ENCODE measurements at regions not wholly inside any gene's neighbourhood (a gene's known extent, or its start where the extent isn't known, plus 50 kb on each side); places are given as distances from the start of the nearest gene placed in this dataset.

DNA sequence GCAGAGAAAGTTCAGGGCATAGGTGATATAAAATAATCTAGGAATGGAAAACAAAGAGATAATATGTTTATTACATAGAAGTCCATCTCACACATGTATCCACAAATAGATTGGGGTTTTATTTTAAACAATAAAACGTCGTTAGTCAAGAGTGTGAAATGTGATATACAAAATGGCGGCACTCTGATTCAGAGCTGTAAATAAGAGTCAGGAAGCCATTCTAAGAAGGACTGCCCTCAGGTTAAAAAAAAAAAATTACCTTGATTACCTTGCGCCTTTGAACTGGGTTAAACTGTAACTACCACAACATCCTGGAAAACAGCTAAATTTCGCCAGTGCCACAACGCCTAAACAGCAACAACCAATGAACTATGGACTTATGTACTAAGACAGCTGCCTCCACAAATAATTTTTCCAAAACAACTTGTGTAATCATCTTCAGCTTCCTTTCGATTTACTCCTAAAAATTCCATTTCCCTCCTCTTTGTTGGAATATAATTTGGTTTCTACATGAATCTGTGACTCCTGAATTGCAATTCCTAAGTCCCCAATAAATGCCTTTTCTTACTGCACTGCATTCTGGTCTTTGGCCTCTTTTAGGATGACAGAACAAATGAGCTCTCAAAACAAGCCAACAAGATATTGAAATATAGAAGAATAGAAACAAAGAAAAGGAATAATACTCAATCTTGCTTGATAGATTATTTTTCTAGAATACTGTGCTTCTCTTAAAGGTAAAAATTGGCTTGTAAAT is 1019.5 kb upstream of the MAP3K7 start:
- Mint-ChIP-seq H3K4me1 (ENCODE audit: low read depth in 2 of 2) (no peaks in the 10 kb centered on the region), H3K27ac (no peak overlapping the region), H3K9me3 (peaks cover 7% of the 10 kb centered on the region), H3K4me3 (no peak overlapping the region), H3K36me3 (peaks cover 4% of the 10 kb centered on the region), H3K27me3 (no peaks in the 10 kb centered on the region)
- ATAC-seq = no peak
- DNase-seq (ENCODE audit: low spot score) = no peak

DNA sequence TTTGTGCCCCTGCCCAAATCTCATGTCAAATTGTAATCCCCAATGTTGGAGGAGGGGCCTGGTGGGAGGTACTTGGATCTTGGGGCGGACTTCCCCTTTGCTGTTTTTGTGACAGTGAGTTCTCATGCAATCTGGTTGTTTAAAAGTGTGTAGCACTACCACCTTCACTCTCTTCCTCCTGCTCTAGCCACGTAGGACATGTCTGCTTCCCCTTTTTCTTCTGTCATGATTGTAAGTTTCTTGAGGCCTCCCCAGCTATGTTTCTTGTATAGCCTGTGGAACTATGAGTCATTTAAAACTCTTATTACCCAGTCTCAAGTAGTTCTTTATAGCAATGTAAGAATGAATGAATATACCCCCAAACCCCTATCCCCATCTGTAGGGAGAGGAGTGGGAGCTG is 1013.7 kb upstream of the MAP3K7 start:
- Mint-ChIP-seq H3K4me3 (no peak overlapping the region), H3K9me3 (peaks cover 7% of the 10 kb centered on the region), H3K4me1 (ENCODE audit: low read depth in 2 of 2) (no peaks in the 10 kb centered on the region), H3K27ac (no peak overlapping the region), H3K36me3 (peaks cover 4% of the 10 kb centered on the region), H3K27me3 (no peaks in the 10 kb centered on the region)
- no peak for DNase-seq (ENCODE audit: low spot score)
- no peak for ATAC-seq

DNA sequence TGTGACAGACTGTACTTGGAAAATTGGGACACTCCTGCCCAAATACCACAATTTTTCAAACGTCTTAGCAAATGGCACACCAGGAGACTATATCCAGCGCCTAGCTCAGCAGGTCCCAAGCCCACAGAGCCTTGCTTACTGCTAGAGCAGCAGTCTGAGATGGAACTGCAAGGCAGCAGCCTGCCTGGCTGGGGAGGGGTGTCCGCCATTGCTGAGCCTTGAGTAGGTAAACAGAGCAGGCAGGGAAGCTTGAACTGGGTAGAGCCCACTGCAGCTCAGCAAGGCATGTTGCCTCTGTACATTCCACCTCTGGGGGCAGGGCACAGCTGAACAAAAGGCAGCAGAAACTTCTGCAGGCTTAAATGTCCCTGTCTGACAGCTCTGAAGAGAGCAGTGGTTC is 1003.3 kb upstream of the MAP3K7 start:
- Mint-ChIP-seq H3K27me3 (no peaks in the 10 kb centered on the region), H3K36me3 (peaks cover 10% of the 10 kb centered on the region), H3K4me1 (ENCODE audit: low read depth in 2 of 2) (no peaks in the 10 kb centered on the region), H3K4me3 (no peak overlapping the region), H3K27ac (no peak overlapping the region), H3K9me3 (peaks cover 16% of the 10 kb centered on the region)
- DNase-seq (ENCODE audit: low spot score) = no peak
- no peak for ATAC-seq

DNA sequence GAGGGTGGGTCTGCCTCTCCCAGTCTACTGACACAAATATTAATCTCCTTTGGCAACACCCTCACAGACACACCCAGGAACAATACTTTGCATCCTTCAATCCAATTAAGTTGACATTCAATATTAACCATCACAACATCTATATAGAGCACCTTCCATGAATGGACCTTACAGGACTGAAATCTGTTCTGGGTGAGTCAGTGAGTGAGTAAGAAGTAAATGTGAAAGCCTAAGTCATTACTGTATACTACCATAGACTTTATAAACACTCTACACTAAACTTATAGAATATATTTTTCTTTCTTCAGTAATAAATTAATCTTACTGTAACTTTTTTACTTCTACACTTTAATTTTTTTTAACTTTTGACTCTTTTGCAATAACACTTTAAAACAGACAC is 993.8 kb upstream of the MAP3K7 start:
- Mint-ChIP-seq H3K4me1 (ENCODE audit: low read depth in 2 of 2) (no peaks in the 10 kb centered on the region), H3K27ac (no peak overlapping the region), H3K27me3 (no peaks in the 10 kb centered on the region), H3K4me3 (no peak overlapping the region), H3K9me3 (peaks cover 9% of the 10 kb centered on the region), H3K36me3 (no peaks in the 10 kb centered on the region)
- no peak for DNase-seq (ENCODE audit: low spot score)
- no peak for ATAC-seq

DNA sequence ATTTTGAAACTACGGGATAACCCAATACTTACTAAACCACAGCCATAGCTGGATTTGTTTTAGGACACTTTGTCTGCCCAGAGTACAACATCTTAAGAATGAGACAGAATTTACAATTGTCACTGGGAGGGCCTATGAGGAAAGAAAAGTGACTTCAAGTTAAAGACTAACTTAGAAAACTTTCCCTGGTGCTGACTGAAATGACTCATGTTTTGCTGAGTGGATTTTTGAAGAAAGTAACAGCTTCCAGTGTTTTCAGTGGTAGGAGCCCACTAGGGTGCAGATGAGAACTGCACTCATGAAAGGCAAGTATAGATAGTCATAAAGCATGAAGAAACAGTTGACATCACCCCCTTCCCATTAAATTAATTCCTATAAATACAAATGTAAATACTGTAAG is 988.2 kb upstream of the MAP3K7 start:
- H3K27ac Mint-ChIP-seq = no peak overlapping the region
- no peak for ATAC-seq
- no peak for DNase-seq (ENCODE audit: low spot score)
- no peaks in the 10 kb centered on the region for H3K9me3 Mint-ChIP-seq
- no peak overlapping the region for H3K4me3 Mint-ChIP-seq
- no peaks in the 10 kb centered on the region for H3K27me3 Mint-ChIP-seq
- no peaks in the 10 kb centered on the region for H3K4me1 Mint-ChIP-seq (ENCODE audit: low read depth in 2 of 2)
- no peaks in the 10 kb centered on the region for H3K36me3 Mint-ChIP-seq

DNA sequence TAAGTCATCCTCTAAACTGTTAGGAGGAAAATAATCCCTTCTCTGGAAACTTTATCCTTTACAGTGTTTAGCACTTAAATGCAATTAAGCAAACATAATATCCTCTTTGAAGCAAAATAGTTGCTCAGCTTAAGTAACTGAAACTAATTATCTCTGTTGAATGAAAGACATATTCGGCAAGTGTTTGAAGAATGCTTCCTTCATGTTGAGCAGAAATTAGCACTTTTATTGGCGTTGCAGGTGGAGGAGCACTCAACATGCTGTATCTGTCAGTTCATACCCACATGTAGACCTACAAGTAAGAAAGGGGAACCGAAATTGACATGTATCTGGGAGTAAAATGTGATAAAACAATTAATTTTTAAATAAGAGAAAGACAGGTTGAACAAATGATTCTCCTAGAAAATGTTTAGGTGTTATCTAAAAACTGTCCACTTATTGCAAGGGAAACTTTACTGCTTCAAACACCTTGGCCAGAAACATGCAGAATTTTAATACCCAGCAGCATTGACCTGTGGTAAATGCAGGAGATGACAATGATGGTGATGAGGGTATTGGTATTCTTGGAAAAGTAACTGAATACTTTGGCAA is 987.0 kb upstream of the MAP3K7 start:
- no peak for ATAC-seq
- Mint-ChIP-seq H3K9me3 (no peaks in the 10 kb centered on the region), H3K4me1 (ENCODE audit: low read depth in 2 of 2) (no peaks in the 10 kb centered on the region), H3K27ac (no peak overlapping the region), H3K36me3 (no peaks in the 10 kb centered on the region), H3K27me3 (no peaks in the 10 kb centered on the region), H3K4me3 (no peak overlapping the region)
- no peak for DNase-seq (ENCODE audit: low spot score)

DNA sequence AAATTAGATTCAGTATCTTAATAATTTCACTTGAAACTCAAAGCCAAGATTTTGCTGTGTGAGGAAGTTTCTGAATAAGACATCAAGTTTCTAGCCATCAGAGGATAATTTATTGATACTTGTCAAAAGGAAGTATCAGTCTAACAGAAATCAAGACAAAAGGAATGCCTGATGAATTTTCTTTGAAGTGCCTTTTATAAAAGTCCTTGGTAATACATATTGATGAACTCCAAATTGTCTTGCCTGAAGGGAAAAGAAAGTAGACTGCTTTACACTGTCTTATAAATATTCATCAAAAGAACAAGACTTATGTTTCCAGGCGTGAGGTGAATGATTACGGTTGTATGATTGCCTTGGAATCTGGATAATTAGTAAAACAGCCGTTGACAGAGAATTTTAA is 986.0 kb upstream of the MAP3K7 start:
- Mint-ChIP-seq H3K27ac (no peak overlapping the region), H3K27me3 (no peaks in the 10 kb centered on the region), H3K4me1 (ENCODE audit: low read depth in 2 of 2) (no peaks in the 10 kb centered on the region), H3K9me3 (peaks cover 1% of the 10 kb centered on the region), H3K4me3 (no peak overlapping the region), H3K36me3 (no peaks in the 10 kb centered on the region)
- ATAC-seq (no peak), DNase-seq (ENCODE audit: low spot score) (no peak)

DNA sequence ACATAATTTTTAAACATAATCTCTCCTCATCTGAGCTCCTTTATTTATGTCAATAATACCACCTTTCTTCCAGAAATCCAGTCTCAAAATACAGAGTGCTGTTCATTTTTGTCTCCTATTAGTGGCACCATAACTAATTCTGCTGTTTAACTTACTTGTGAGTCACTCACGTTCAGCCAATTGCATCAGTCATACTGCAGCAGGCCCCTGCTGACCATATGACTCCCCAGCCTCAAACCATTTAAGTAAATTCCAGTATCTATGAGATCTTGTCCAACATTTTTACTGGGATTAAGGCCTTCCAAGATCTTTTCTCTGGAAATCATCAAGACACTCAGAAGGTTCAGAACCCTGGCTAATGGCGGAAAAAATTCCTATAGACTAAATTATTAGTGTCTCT is 982.2 kb upstream of the MAP3K7 start:
- Mint-ChIP-seq H3K4me1 (ENCODE audit: low read depth in 2 of 2) (no peaks in the 10 kb centered on the region), H3K9me3 (peaks cover 8% of the 10 kb centered on the region), H3K27me3 (no peaks in the 10 kb centered on the region), H3K36me3 (no peaks in the 10 kb centered on the region), H3K4me3 (no peak overlapping the region), H3K27ac (no peak overlapping the region)
- no peak for DNase-seq (ENCODE audit: low spot score)
- no peak for ATAC-seq

DNA sequence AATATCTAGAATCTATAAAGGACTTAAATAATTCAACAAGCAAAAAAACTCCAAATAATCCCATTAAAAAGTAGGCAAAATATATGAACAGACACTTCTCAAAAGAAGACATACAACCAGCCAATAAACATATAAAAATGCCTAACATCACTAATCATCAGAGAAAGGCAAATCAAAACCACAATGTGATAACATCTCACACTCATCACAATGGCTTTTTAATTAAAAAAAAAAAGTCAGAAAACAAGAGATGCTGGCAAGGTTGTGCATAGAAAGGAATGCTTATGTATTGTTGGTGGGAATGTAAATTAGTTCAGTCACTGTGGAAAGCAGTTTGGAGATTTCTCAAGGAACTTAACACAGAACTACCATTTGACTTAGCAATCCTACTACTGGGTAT is 979.6 kb upstream of the MAP3K7 start:
- peaks cover 8% of the 10 kb centered on the region for H3K9me3 Mint-ChIP-seq
- H3K27ac Mint-ChIP-seq = no peak overlapping the region
- ATAC-seq (no peak), DNase-seq (ENCODE audit: low spot score) (no peak)
- H3K36me3 Mint-ChIP-seq = no peaks in the 10 kb centered on the region
- H3K27me3 Mint-ChIP-seq = no peaks in the 10 kb centered on the region
- H3K4me1 Mint-ChIP-seq (ENCODE audit: low read depth in 2 of 2) = no peaks in the 10 kb centered on the region
- no peak overlapping the region for H3K4me3 Mint-ChIP-seq

DNA sequence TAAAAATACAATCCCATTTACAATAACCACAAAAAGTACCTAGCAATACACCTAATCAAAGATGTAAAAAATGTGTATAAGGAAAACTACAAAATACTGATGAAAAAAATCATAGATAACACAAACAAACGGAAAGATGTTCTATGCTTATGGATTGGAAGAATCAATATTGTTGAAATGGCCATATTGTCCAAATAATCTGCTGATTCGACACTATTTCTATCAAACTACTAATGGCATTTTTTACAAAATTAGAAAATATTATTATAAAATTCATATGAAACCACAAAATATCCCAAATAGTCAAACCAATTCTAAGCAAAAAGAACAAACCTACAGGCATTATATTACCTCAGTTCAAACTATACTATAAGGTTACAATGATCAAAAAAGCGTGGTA is 978.3 kb upstream of the MAP3K7 start:
- Mint-ChIP-seq H3K36me3 (peaks cover 8% of the 10 kb centered on the region), H3K4me3 (no peak overlapping the region), H3K4me1 (ENCODE audit: low read depth in 2 of 2) (no peaks in the 10 kb centered on the region), H3K9me3 (peaks cover 13% of the 10 kb centered on the region), H3K27me3 (no peaks in the 10 kb centered on the region), H3K27ac (no peak overlapping the region)
- no peak for ATAC-seq
- no peak for DNase-seq (ENCODE audit: low spot score)

DNA sequence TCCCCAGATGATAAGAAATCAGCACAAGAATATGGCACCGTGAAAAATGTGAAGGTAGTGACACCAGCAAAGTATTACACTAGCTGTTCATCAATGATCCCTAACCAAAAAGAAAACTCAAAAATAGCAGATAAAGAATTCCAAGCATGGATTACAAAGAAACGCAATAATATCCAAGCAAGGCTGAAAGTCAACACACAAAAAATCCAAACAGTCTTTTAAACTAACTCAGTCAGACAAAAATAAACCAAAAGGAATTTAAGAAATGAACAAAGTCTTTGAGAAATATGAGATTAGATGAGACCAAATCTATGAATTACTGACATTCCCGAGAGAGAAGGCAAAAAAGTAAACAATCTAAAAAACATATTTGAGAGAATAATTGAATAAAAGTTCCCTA is 976.1 kb upstream of the MAP3K7 start:
- H3K4me3 Mint-ChIP-seq = no peak overlapping the region
- no peaks in the 10 kb centered on the region for H3K4me1 Mint-ChIP-seq (ENCODE audit: low read depth in 2 of 2)
- H3K9me3 Mint-ChIP-seq = peaks cover 18% of the 10 kb centered on the region
- no peak overlapping the region for H3K27ac Mint-ChIP-seq
- H3K36me3 Mint-ChIP-seq = peaks cover 8% of the 10 kb centered on the region
- no peaks in the 10 kb centered on the region for H3K27me3 Mint-ChIP-seq
- DNase-seq (ENCODE audit: low spot score) (no peak), ATAC-seq (no peak)

DNA sequence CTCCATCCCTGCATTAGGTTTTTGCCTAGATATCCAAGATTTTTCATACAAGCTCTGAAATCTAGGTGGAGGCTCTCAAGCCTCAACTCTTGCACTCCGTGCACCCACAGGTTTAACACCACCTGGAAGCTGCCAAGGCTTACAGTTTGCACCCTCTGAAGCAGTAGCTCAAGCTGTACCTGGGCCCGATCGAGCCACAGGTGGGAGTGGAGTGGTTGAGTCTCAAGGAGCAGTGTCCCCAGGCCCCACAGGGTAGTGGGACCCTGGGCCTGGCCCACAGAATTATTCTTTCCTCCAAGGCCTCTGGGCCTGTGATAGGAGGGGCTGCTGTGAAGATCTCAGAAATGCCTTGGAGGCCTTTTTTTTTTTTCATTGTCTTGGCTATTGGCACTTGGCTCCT is 973.5 kb upstream of the MAP3K7 start:
- peaks cover 8% of the 10 kb centered on the region for H3K36me3 Mint-ChIP-seq
- H3K27ac Mint-ChIP-seq = no peak overlapping the region
- H3K4me3 Mint-ChIP-seq = no peak overlapping the region
- no peaks in the 10 kb centered on the region for H3K4me1 Mint-ChIP-seq (ENCODE audit: low read depth in 2 of 2)
- DNase-seq (ENCODE audit: low spot score) (no peak), ATAC-seq (no peak)
- H3K27me3 Mint-ChIP-seq = no peaks in the 10 kb centered on the region
- peaks cover 14% of the 10 kb centered on the region for H3K9me3 Mint-ChIP-seq

DNA sequence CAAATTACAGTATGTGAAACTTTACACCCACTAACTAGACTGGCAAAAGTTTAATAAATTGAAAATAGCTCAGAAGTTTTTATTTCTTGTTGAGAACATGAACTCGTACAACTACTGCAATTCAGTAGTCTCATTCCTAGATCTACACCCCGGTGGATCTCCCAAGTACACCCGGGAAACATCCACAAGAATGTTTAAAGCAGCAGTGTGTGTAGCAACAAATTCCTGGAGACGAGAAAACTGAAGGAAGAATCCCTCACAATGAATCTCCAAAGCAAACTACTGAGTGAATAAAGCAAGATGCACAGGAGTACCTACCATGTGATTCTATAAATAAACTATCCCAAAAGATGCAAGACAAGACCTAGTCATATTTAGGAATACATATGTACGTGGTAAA is 954.0 kb upstream of the MAP3K7 start:
- no peaks in the 10 kb centered on the region for H3K4me1 Mint-ChIP-seq (ENCODE audit: low read depth in 2 of 2)
- H3K27ac Mint-ChIP-seq = no peak overlapping the region
- DNase-seq (ENCODE audit: low spot score) (no peak), ATAC-seq (no peak)
- no peaks in the 10 kb centered on the region for H3K27me3 Mint-ChIP-seq
- no peaks in the 10 kb centered on the region for H3K36me3 Mint-ChIP-seq
- no peak overlapping the region for H3K4me3 Mint-ChIP-seq
- H3K9me3 Mint-ChIP-seq = no peaks in the 10 kb centered on the region

DNA sequence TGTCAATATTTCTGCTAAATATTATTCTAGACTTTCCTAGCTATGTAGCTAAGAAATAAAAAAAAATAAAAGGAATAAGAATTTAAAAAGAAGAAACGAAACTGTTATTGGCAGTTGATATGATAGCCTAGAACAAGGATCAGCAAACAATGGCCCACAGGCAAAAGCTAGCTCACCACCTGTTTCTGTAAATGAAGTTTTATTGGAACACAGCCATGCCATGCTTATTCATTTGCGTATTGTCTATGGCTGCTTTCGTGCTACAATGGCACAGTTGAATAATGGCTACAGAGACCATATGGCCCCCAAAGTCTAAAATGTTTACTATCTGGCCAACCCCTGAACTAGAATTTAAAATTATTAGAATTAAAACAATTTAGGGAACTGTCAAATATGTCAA is 952.6 kb upstream of the MAP3K7 start:
- Mint-ChIP-seq H3K36me3 (no peaks in the 10 kb centered on the region), H3K4me1 (ENCODE audit: low read depth in 2 of 2) (no peaks in the 10 kb centered on the region), H3K4me3 (no peak overlapping the region), H3K9me3 (no peaks in the 10 kb centered on the region), H3K27ac (no peak overlapping the region), H3K27me3 (no peaks in the 10 kb centered on the region)
- no peak for DNase-seq (ENCODE audit: low spot score)
- ATAC-seq = no peak

DNA sequence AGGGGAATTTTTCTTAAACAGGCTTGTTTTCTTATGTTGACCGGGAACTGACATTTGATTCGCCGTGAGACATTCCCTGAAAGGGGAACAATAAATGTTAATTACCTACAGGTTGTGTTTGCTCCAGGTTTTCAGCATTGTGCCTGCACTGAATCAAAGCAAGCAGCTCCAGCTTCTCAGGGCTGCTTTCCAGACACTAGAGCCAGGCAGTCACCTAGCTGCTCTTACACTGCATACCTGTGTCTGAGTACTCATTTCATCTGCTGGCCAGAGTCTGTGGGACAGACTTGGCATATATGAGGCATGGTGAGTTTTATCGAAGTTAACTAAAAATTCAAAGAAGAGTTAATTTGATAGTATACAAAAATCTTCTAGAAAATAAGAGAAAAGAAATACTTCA is 951.8 kb upstream of the MAP3K7 start:
- no peaks in the 10 kb centered on the region for H3K36me3 Mint-ChIP-seq
- ATAC-seq = no peak
- H3K9me3 Mint-ChIP-seq = no peaks in the 10 kb centered on the region
- H3K4me3 Mint-ChIP-seq = no peak overlapping the region
- H3K27ac Mint-ChIP-seq = no peak overlapping the region
- H3K27me3 Mint-ChIP-seq = no peaks in the 10 kb centered on the region
- no peak for DNase-seq (ENCODE audit: low spot score)
- H3K4me1 Mint-ChIP-seq (ENCODE audit: low read depth in 2 of 2) = no peaks in the 10 kb centered on the region

Data from natural killer cell treated with Interleukin-12 subunit alpha and Interleukin-12 subunit beta and Interleukin-15 and Interleukin-18, amount 100 ng/mL, for 72 hours (primary cell).